ENCODE measurements at regions not wholly inside any gene's neighbourhood (a gene's known extent, or its start where the extent isn't known, plus 50 kb on each side); places are given as distances from the start of the nearest gene placed in this dataset.

DNA sequence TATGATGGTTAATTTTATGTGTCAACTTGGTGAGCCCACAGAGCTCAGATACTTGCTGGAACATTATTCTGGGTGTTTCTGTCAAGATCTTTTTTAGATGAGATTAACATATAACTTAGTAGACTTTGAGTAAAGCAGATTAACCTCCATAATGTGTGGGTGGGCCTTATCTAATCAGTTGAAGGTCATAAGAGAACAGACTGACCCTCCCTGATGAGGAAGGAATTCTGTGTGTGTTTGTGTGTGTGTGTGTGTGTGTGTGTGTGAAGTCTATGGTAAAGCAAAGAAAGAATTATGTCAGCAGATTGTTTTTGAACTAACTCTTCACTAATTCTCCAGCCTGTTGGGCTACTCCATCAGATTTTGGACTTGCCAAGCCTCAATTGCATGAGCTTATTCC is 232.2 kb upstream of the MEX3C start:
- TF ChIP-seq, protein P1, sequence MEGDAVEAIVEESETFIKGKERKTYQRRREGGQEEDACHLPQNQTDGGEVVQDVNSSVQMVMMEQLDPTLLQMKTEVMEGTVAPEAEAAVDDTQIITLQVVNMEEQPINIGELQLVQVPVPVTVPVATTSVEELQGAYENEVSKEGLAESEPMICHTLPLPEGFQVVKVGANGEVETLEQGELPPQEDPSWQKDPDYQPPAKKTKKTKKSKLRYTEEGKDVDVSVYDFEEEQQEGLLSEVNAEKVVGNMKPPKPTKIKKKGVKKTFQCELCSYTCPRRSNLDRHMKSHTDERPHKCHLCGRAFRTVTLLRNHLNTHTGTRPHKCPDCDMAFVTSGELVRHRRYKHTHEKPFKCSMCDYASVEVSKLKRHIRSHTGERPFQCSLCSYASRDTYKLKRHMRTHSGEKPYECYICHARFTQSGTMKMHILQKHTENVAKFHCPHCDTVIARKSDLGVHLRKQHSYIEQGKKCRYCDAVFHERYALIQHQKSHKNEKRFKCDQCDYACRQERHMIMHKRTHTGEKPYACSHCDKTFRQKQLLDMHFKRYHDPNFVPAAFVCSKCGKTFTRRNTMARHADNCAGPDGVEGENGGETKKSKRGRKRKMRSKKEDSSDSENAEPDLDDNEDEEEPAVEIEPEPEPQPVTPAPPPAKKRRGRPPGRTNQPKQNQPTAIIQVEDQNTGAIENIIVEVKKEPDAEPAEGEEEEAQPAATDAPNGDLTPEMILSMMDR (conservative IDR thresholded peaks at IDR 0.05; ENCODE audit: low read depth, low read length), result no peak
- no peak for TF ChIP-seq EZH2 (IDR thresholded peaks at IDR 0.05; ENCODE audit: borderline replicate concordance, low read depth, low read length, poor library complexity, severe bottlenecking)

All from A673 (cell line).